GM21367 (cell line): ENCODE measurements at regions not wholly inside any gene's neighbourhood (a gene's known extent, or its start where the extent isn't known, plus 50 kb on each side); places are given as distances from the start of the nearest gene placed in this dataset.
"Not testable (repeated sequence)": the region's sequence is repeated elsewhere in the genome, so short reads cannot be mapped to it uniquely, and the experiment has no call there.

ENCODE experiments used
- ATAC-seq: cut with Tn5 transposase; IDR thresholded peaks from one replicate; pipeline ENCODE4 v1.9.1; 2021; ENCODE audit not compliant: unreplicated experiment

- ATAC-seq, result not testable (repeated sequence)
Measured at GRCh38 chr2:14904378-14904777, 271.9 kb downstream of the LRATD1 start.

DNA sequence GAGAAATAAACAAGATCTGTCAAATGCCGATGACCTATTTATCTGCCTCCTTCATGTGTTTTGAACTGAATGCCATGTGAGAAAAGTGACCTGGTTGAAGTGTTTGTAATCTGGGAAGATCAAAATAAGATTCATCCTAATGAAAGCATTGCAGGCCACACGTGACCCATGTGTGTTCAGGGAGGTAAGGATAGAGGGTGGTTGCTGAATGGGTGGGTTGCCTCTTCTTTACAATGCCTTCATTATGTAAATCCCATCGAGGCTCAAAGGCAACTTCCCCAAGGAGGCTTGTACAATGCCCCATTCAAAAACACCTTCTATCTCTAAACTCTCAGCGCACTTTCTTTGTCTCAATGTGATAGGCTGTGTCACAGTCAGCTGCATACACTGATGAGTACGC, 273.1 kb downstream of the LRATD1 start:
- ATAC-seq, result no peak

DNA sequence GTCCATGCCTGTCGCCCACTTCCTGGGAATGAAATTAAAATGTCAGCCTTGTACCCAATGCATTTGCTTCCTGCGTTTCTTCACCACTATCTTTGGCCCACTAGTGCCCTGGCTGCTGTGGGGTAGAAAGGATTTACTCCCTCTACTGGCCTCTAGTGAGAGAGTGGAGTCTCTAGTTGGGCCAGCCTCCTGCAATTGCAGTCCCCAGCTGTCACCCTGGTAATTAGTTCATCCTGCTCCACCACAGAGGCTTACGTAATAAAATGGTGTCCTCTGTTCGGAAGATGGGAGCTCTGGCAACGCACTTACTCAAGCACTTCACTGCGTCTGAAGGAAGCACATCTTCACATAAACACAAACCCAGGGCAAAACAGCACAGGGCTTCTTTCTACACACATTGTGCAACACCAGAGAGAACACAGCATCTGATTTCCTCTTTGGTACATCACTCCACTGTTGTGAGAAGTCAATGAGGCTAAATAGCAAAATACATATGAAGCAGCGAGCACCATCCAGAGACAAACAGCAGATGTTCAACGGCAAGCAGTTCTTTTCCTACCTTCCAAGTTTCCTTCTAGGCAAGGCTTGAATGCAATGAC, 274.6 kb downstream of the LRATD1 start:
- no peak for ATAC-seq

DNA sequence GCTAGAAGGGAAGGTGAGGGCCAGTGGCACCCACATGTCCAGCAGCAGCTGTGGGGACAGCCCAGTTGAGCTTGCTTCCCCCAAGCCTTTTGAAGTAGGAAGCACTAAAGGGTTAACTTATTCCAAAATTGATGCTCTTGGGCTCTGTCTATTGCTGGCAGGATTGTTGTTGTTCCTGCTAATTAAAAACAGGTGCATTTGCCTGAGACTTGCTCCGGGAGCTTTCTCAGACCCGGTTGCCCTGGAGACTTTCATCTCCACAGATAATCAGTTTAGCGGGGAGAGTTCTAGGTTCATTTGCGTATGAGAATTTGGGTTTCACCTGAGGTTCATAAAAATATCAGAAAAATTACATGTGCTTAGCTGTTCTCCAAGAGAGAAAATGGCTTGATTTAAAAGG, 277.3 kb downstream of the LRATD1 start:
- ATAC-seq, result no peak

DNA sequence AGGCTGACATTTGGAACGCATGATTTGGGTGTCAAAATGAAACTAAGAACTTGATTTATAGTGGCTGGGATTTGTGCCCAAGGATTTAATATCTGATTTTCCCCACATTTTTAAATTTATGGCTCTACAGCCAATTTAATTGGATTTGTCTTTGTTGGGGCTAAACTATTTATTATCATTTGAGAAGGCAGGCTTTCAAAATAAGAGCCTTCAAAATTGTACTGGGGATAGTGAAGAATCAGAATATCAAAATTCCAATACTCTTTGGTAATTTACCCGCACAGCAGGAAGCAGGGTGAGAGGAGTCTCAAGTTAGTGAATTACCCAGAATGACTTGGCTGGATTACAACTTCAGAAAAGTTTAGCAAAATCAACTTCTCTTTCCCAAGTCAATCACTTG, 278.1 kb downstream of the LRATD1 start:
- ATAC-seq, result no peak

- no peak for ATAC-seq
Measured at GRCh38 chr2:14915983-14916382, 283.5 kb downstream of the LRATD1 start.

GRCh38 chr2:14923820-14924580, 291.5 kb downstream of the LRATD1 start:
- ATAC-seq, result no peak

DNA sequence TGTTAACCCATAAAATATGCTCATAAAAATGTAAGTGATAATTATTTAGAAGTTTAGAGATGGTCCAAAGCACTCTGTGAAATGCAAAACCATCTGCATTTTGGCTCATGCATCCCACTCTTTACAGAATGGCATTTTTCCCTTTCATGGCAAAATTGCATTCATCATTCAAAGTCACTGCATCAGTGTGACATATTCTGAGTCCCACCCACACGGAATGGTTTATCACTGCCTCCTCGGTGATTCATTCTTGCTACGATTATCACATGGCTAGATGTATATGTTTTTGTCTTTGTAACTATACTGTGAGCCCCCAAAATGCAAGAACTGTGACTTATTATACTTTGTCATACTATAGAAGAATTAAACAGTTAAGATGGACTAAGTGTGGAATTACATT, 293.0 kb downstream of the LRATD1 start:
- ATAC-seq, result no peak

DNA sequence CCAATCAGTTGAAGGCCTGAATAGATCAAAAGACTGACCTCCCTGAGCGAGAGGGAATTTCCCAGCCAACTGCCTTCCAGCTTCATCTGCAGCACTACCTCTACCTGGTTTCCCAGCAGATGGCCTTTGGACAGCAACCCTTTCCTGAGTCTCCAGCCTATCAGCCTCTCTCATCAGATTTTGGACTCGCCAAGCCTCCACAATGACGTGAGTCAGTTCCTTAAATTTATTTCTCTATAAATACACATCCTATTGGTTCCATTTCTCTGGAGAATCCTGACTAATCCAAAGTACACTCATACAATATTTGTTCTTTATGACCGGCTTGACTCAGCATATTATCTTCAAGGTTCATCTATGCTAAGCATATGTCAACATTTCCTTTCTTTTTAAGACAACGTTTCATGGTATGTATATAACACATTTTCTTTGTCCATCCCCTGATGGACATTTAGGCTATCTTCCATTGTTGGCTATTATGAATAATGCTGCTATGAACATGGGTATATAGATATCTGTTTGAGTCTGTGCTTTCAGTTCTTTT, 294.6 kb downstream of the LRATD1 start:
- no peak for ATAC-seq

DNA sequence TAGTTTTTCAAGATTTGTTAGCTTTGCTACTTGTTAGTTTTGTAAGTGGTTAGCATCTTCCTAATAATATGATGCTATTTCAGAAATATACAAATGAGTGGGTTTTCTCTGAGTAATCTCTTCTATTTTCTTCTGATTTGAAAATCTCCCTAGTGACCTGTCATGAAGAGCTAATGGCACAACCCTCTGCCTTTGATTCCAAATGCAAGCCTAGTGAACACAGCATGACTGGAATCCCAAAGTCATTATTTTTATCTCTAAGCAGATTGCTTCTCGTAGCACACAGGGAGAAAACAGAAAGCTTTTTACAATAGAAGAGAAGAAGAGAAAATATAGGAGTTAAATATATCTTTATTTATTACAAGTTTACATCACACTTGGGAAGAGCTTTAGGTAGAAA, 295.5 kb downstream of the LRATD1 start:
- no peak for ATAC-seq

DNA sequence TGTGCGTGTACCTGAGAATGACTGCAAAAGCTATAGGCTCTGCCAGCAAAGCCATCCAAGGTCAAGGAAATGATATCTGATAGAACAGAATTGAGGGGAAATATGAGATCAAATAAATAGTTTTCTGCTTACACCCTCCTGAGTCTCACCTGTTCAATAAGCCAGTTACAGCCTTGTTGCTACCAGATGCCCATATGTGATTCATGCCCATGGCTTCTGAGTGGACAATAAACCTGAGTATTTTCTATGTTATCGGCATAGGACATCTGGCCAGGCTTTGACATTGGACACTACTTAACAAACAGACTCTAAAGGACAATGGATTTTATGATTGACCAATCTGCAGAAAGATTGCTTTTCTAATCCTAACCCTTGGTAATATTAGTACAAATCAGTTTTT, 297.9 kb downstream of the LRATD1 start:
- ATAC-seq, result no peak

- ATAC-seq, result no peak
Measured at GRCh38 chr2:14932285-14932684, 299.8 kb downstream of the LRATD1 start.

GRCh38 chr2:14933753-14934152, 301.2 kb downstream of the LRATD1 start:
- no peak for ATAC-seq

- ATAC-seq, result no peak
Measured at GRCh38 chr2:14936426-14936825, 303.9 kb downstream of the LRATD1 start.

- ATAC-seq, result no peak
Measured at GRCh38 chr2:14937336-14937735, 304.8 kb downstream of the LRATD1 start.

DNA sequence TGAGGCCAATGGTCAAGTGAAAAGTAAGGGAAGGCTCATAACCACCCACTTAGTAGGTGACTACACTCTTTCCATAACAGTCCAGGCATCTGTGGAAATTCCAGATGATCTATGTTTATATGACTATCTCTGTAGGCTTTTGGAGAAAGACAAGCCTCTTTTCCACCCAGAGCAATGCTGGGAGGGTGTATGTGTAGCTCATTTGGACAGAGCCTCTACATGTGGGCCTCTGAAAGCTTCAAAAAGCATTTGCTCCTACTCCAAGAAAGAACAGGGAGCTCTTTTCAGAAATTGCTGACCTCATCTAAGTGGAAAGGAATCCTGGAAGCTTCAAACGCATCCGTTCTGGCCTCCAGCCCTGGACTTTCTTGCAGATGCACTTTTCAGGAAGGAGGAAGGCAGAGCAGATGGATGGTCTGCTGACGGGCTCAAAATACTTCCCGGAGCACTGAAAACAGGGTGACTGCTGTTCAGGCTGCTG, 308.7 kb downstream of the LRATD1 start:
- ATAC-seq, result no peak

DNA sequence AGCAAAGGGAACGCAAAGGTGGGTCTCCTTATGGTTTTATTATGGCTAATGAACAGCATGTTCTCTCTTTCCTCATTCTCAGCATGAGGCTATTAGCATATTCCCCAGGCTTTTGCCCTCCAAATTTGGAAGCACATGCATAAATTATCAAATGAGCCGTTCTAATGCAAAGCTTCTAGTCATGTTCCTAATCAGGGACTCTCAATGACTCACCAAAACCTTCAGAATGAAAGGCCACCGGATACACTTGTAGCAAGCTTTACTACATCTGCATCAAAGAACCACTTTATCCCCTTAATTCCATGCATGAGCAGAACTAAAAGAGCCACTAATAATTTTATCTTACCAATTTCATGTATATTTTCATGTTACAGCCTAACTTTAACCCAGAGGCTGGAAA, 310.5 kb downstream of the LRATD1 start:
- no peak for ATAC-seq

- ATAC-seq, result no peak
Measured at GRCh38 chr2:14944562-14945346, 312.2 kb downstream of the LRATD1 start.

DNA sequence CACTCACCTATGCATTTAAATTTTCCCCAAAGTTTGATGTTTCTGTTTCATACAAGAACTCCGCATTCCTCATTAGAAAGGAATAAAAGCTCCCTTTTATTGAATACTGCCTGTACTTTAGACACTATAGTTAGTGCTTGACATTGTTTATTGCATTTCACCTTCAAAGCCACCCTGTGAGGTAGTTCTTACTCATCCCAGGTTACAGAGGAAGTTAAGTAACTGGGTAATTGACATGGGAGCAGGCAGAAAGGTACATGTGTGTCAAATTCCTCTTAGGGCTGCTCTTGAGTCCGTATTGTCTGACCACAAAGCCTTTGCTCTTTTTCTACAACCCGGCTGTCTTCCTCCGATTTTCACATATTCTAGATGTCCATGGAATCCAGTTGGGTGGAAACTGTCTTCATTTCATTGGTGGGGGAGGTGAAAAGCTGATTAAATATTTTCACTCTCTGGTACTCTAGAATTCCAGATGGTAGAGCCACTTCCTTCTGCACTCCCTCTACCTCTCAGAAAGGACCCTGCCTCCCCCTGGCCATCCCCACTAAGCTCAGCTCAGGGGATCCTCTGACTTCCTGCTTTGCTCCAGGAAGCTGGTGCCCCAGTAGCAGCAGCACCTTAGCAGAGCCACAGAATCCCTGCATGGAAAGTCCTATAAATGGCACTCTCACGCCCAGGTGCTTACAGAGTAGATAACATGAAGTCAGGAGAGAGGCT, 319.2 kb downstream of the LRATD1 start:
- ATAC-seq, result no peak

- ATAC-seq, result no peak
Measured at GRCh38 chr2:14952400-14952963, 320.0 kb downstream of the LRATD1 start.
